ENCODE measurements at regions not wholly inside any gene's neighbourhood (a gene's known extent, or its start where the extent isn't known, plus 50 kb on each side); places are given as distances from the start of the nearest gene placed in this dataset.
"Not testable (repeated sequence)": the region's sequence is repeated elsewhere in the genome, so short reads cannot be mapped to it uniquely, and the experiment has no call there.

DNA sequence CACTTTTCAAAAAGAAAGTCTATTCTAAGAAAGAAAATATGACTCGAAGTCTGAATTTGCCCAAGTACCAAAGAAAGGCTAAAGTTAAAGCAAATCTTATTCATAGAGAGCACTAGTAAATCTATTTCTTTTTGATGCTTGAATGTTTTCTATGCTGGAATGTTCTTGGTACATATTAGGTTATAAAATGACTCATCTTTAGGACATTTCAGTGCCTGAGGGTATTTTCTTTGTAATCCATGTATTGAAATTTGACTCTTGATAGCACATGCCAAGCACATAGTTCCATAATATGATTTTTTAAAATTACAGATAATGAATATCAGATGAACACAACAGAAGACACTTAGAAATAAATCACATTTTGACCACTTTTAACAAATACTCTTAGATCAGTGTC lies 232.8 kb downstream of the TRIML1 start:
- no peak for DNase-seq (ENCODE audit: low read depth in 3 of 3, low spot score in 2 of 3)

DNA sequence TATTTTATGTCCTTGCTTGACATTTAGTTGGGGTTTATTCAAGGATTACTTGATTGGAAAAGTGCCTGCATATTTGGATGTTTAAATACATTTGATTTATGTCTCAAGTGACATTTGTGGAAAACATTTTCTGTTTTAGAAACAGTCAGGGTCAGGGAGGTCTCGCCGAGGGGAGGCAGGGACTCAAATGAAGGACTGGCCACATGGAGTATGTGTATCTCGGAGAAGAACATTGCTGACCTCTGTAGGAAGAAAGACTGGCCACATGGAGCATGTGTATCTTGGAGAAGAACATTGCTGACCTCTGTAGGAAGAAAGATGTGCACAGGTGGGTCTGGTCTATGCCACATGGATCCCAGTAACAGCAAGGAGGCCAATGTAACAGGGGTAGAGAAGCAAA lies 233.6 kb downstream of the TRIML1 start:
- DNase-seq (ENCODE audit: low read depth in 3 of 3, low spot score in 2 of 3): no peak

DNA sequence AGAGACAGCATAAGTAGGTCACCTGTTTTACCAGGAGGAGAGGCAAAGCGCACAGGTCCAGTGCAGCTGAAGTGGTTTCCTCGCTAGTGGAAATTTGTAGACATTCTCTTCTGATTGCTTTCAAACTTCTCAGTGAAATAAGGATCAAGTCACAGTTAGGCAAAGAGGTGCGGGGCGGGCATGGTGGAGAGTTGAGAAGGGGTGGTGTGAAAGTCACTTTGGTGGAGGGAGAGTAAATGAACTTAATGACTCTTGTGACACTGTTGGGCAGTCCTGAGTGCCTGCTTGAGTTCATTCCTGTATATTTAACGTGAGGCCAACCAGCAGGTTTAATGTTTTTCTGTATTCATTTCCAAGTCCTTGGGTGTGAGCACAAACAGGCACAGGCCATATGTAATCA lies 235.6 kb downstream of the TRIML1 start:
- no peak for DNase-seq (ENCODE audit: low read depth in 3 of 3, low spot score in 2 of 3)

DNA sequence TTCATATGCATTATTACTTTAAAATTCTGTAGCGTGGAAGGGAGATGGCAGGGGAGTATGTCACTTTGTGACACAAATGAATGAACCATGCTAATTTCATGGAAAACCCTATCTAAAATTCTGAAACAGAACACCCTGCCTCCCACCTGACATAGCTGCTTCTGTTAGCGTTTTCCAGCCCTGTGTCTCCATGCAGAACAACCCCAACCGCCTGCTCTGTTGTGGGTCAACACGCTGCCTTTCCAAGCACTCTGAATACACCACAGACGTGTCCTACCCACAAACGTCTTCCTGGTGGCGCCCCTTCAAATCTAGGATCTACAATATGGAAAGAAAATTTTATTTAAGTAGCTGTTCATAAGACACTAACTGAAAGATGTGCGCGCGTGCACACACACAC lies 238.6 kb downstream of the TRIML1 start:
- DNase-seq (ENCODE audit: low read depth in 3 of 3, low spot score in 2 of 3): no peak

DNA sequence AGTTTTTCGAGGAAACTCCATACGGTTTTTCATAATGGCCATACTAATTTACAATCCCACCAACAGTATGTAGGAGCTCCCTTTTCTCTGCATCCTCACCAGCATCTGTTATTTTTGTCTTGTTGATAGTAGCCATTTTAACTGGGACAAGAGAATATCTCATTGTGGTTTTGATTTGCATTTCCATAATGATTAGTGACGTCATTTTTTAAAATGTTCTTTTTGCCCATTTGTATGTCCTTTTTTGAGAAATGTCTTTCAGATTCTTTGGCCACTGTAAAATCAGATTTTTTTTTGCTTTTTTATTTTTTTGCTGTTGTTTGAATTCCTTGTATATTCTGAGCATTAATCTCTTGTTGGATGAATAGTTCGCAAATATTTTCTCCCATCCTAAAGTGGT lies 243.9 kb downstream of the TRIML1 start:
- DNase-seq (ENCODE audit: low read depth in 3 of 3, low spot score in 2 of 3): no peak

DNA sequence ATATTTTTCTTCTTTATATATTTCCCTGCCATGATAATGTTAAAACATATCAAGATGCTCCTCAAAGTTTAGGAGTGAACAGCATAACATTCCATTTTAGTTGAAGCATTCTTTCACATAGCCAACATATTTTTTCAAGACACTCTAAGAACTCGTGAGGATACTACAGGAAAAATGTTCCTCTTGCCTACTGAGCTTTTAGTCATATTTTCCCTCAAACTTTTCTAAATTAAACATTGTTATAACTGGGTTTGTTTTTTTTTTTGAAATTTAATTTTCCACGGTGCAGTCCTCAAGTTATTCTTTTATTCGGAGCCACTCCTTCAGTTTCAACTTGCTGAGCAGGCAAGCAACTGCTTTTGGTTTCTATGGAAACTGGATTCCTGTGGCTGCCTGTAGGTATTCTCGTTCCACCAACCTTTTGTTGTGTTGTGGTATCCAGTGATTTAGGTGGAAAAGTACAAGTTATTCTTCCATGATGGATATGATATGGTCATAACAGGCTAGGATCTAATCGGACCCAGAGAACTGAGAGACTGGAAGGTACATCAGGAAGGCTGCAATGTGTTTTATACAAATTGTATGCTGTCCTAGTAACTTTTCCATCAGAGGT lies 248.0 kb downstream of the TRIML1 start:
- DNase-seq (ENCODE audit: low read depth in 3 of 3, low spot score in 2 of 3): no peak

DNA sequence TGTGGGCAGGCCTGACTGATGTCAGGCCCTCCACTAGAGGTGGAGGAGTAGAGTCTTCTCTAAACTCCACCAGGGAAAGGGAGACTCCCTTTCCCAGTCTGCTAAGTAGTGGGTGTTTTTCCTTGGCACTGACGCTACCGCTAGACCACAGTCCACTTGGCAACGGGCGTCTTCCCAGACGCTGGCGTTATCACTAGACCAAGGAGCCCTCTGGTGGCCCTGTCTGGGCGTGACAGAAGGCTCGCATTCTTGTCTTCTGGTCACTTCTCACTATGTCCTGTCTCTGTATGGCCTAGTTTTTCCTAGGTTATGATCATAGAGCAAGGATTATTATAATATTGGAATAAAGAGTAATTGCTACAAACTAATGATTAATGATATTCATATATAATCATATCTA lies 252.1 kb downstream of the TRIML1 start:
- not testable (repeated sequence) for DNase-seq (ENCODE audit: low read depth in 3 of 3, low spot score in 2 of 3)

DNA sequence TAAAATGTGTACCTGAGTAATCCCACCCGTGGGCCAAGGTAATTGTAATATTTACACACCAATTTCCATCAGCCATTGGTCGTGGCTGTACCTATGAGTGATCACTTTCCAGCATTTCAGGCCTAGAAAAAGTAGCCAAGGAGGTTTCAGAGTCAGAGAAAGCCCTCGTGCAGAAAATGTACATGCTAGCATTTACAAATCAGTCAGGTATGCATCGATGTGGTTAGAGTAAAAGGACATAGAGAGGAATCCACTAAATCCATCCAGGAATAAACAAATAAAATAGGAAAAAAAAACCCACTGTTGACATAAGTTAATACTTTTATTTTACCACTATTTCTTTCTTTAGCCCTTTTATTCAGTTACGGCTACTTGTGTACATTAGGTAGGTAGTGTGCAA lies 256.8 kb downstream of the TRIML1 start:
- DNase-seq (ENCODE audit: low read depth in 3 of 3, low spot score in 2 of 3): no peak

DNA sequence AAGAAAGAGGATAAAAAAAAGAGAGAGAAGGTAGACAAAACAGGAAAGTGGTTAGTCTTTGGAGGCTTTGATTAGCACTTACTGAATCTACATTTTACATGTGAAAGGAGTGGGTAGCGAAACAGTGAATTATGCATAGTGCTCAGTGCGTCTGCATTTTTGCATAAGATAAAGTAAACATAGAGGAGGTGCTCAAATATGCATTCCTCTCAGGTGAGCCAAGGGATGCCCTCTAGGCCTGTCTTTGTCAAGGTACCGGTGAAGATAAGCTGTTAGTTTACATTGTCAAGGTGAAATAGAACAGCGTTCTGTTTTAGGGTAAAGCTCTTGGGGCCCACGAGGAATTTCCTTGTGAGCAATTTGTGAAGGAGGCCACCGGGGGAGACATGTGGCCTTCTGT lies 260.6 kb downstream of the TRIML1 start:
- no peak for DNase-seq (ENCODE audit: low read depth in 3 of 3, low spot score in 2 of 3)

DNA sequence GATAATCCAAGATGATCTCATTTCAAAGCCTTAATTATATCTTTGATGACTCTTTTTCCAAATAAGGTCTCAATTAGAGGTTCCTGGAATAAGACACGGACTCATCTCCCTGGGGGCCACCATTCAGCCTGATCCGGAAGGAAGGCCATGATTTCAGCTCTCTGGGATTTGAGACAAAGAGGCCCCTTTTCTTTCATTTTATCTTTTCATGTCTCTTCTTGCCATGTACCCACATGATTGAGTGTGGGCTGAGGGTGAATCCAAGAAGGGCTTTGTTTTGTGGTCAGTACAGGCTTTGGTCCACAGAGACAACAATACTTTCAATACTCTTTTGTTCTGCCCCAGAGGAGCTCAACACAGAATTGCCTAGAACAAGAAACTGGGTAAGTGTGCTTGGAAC lies 261.2 kb downstream of the TRIML1 start:
- no peak for DNase-seq (ENCODE audit: low read depth in 3 of 3, low spot score in 2 of 3)

DNA sequence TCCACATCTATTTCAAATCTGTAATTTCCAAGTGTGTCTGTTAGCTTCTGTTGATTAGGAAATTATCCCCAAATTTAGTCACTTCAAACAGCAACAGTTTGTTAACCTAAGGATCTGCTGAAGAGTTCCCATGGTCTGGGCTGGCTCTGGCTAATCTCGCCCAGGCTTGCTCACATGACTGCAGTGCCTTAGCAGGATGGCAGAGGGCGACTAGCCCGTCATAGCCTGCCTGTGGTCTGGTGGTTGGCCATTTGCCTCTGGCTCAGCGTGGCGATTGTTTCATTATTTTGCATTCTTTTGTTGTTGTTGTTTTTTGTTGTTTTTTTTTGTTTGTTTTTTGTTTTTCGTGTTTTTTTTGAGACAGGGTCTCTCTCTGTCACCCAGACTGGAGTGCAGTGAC lies 264.0 kb downstream of the TRIML1 start:
- no peak for DNase-seq (ENCODE audit: low read depth in 3 of 3, low spot score in 2 of 3)

DNA sequence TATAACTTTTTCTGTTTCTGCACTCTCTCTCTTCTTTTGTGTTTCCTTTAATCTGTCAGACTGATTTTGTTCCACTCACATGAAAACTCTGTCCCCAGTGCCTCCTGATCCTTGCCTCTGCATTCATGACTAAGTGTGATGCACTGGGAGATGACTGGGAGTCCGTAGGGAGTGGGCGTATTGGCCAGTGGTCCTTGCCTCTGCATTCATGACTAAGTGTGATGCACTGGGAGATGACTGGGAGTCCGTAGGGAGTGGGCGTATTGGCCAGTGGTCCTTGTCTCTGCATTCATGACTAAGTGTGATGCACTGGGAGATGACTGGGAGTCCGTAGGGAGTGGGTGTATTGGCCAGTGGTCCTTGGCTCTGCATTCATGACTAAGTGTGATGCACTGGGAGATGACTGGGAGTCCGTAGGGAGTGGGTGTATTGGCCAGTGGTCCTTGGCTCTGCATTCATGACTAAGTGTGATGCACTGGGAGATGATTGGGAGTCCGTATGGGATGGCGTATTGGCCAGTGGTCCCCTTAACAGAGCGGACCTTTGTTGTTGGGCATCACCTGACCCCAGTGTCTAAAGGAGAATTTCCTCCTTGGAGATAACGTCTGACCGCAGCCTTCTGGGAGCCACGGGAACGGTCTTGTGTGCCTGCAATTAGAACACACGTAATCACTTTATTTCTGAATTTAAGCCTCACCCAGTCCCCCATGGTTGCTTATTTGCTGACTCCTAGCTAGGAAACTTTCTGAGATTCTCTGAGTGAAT lies 266.0 kb downstream of the TRIML1 start:
- DNase-seq (ENCODE audit: low read depth in 3 of 3, low spot score in 2 of 3): not testable (repeated sequence)

DNA sequence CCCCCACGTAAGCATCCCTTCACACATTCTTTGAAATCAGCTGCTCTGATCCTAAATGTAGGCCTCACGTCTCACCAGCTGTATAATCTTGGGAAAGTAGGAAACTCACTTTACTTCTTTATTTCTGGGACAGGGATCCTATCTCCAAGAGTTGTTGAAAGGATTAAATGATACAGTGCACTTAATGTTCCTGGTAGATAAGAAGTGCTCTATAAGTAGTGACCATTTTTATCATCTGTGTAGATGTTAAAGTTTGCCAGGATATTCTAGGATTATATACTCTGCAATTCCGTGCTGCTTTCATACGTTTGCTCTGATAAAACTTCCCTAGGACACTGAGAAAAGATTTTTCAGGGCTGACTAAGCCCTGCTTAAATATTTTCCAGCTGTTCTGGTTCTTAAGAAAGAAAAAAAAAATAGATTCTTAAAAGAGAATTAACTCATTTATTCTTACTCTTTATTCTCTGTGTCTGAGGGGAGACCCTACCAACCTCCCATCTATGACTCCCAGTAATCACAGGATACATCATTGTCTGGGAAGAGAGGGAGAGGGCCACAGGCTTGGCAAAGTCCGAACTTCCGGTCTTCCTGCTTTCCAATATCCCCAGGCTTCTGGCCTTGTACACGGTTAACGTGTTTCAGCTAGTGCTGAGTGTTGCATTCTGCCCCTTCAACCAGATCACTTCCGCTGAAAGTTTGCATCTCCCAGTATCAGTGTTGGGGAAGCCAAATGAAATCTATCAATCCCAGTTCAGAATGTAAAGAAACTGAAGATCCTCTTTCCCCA lies 269.2 kb downstream of the TRIML1 start:
- DNase-seq (ENCODE audit: low read depth in 3 of 3, low spot score in 2 of 3): no peak

DNA sequence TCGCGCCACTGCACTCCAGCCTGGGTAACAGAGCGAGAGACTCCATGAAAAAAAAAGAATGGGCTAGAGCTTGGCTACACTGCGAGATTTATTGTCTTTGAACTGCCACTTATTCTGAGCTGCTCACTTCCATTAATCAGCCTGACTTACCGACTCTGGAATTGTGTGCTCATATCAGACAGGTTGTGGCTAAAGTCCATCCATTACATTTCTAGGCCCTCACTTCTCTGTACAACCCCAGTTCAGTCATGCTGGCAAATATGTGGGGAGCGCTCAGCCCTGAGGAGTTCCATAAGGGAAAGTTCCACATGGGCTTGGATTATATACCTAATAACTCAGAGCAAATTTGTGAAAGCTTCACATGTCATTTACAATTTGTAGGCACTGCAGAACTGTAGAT lies 270.6 kb downstream of the TRIML1 start:
- DNase-seq (ENCODE audit: low read depth in 3 of 3, low spot score in 2 of 3): no peak

DNA sequence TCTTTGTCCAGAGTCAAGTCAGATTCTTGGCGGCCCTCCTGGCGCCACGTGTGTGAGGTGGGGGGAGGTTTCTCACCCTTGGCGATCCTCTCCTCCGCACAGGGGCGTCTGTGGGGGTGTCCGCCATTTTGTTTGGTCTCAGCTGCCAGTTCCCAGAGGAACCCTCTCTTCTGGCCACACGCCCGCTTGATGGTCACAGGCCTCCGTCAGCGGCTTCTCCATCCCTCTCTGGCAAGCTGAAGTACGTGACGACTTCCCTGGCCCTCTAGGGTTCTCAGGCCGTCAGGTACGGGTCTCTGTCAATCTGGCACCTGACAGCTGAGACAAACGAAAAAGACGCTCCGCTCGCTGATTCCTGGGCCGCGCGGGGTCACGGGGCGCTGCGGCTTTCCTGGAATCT lies 272.6 kb downstream of the TRIML1 start:
- no peak for DNase-seq (ENCODE audit: low read depth in 3 of 3, low spot score in 2 of 3)

DNA sequence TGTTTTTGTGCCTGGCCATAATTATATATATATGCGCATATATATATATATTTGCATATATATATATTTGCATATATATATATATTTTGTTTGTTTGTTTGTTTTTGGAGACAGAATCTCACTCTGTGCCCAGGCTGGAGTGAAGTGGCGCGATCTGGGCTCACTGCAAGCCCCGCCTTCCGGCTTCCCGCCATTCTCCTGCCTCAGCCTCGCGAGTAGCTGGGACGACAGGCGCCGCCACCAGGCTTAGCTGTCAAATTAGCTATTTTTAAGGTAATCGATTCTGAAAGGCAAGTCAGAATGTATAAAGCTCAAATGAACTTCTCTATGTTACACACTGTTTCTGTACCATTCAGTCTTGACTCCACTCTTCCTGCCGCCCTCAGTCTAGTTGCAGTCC lies 273.3 kb downstream of the TRIML1 start:
- no peak for DNase-seq (ENCODE audit: low read depth in 3 of 3, low spot score in 2 of 3)

DNA sequence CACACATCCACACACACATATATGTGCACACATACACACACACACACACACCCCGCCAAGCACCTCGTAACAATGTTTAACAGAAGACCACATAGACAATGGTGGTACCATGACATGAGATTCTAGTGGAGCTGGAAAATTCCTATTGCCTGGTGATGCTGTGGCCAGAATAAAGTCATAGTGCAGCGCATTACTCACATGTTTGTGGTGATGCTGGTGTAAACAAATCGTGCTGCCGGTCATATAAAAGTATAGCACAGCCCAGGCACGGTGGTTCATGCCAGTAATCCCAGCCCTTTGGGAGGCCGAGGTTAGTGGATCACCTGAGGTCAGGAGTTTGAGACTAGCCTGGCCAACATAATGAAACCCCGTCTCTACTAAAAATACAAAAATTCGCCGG lies 275.2 kb downstream of the TRIML1 start:
- no peak for DNase-seq (ENCODE audit: low read depth in 3 of 3, low spot score in 2 of 3)

DNA sequence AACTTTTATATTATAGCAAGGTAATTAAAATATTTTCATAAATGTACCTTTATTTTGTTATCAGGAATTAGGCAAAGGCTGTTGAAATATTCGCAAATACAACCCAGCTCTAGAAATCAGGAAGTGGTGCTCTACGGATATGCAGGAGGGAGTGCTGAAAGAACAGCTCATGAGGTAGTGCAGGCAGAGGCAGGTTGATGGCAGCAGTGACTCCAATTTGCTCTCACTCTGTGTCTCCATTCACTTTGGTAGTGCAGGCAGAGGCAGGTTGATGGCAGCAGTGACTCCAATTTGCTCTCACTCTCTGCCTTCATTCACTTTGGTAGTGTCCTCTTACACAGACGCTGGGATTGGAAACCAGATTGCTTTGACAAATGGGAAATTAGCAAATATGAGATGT lies 277.9 kb downstream of the TRIML1 start:
- peak in 1 of 3 donors; percentile 24 for DNase-seq (ENCODE audit: low read depth in 3 of 3, low spot score in 2 of 3)

DNA sequence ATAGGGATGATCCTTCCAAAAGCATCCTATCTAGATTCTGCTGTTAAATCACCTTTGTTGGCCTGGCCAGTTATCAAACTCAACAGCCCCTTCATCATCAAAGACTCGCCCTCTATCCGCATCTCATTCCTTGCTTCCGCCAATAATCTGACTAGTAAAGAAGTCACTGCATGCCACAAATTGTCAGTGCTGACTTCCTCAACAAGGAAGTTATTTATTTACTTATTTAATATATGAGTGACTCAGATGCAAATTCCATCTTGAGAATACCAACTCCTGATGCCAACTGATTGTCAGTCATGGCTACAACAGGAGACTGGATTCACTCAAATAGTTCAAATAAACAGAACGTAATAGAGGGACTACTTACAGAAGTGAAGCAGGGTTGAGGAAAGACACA lies 283.8 kb downstream of the TRIML1 start:
- no peak for DNase-seq (ENCODE audit: low read depth in 3 of 3, low spot score in 2 of 3)

DNA sequence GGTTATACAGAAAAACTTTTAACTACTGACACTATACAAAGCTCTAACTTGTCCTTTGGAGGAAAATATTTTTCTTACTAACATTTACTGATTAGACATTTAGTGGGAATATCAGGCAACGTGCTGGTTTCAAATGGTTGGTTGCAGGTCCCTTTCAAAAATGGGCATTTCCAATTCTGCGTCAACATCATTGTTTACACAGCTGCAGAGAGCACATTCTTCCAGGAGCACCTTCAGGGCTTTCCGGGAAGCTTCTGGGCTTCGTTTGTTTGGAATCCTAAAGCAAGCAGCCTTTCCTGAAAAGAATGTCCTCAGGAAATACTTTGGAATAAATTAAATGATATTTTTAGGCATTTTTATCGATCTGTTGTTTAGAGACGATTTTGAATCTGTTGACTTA lies 289.7 kb downstream of the TRIML1 start:
- DNase-seq (ENCODE audit: low read depth in 3 of 3, low spot score in 2 of 3): no peak

DNA sequence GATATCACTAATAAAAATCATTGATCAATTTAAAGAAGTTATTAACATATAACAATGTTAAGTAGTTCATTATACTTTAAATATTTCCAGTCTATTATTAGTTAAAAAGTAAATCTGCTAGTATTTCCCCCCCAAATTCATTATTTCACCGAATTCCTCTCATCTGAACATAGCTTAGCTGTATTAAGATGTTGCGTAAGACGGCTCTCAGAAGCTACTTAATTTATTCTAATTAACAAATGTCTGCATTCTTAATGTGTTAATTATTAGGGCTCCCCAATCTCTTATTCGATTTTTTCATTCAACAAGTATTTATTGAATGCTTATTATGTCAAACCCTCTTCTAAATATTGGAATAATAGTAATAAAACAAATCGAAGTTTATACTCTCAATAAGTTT lies 290.7 kb downstream of the TRIML1 start:
- DNase-seq (ENCODE audit: low read depth in 3 of 3, low spot score in 2 of 3): no peak

DNA sequence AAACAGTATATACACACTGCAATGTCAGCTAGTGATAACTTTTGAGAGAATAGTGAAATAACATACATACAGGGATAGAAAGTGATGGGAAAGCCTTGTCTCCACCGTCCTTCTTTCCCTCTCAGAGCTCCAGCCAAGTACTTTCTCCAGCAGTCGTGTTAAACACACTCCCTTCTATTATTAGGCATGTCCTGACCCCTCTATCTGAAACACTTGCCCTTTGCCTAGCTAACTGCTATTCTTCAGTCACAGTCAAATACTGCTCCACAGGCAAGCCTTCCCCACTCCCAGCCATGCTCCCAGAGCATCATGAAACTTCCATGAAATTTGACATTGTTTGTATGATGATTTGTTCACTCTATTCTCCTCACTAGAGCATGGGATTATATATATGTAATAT lies 291.1 kb downstream of the TRIML1 start:
- no peak for DNase-seq (ENCODE audit: low read depth in 3 of 3, low spot score in 2 of 3)
